ENCODE measurements at regions not wholly inside any gene's neighbourhood (a gene's known extent, or its start where the extent isn't known, plus 50 kb on each side); places are given as distances from the start of the nearest gene placed in this dataset.

GRCh38 chr6:105458084-105458483 lies 55.2 kb upstream of the PREP start (continued):
- no peak for TF ChIP-seq GABPA (IDR thresholded peaks at IDR 0.05 in 1 of 2, conservative IDR thresholded peaks at IDR 0.05 in 1 of 2)
- TF ChIP-seq NR2F2 (IDR thresholded peaks at IDR 0.05) = no peak
- TF ChIP-seq RXRA (IDR thresholded peaks at IDR 0.05) = no peak
- no peak for TF ChIP-seq FOXA2 (IDR thresholded peaks at IDR 0.05)

- Histone ChIP-seq H3K36me3 (ENCODE audit: control insufficient read depth in 4 of 4, insufficient read depth in 3 of 4, low read depth in 1 of 4, low read length in 3 of 4) (no peaks in the 10 kb centered on the region), H3K9ac (ENCODE audit: low read depth in 1 of 2, low read length in 2 of 2) (no peak overlapping the region), H3K27ac (ENCODE audit: low read depth in 1 of 2, low read length in 2 of 2) (no peak overlapping the region), H3K9me3 (ENCODE audit: control insufficient read depth in 4 of 4, low read length in 3 of 4) (no peaks in the 10 kb centered on the region), H3K27me3 (ENCODE audit: control insufficient read depth in 4 of 4, insufficient read depth in 4 of 4, low read length in 3 of 4) (no peaks in the 10 kb centered on the region), H3K4me3 (ENCODE audit: low read depth in 1 of 3, low read length in 3 of 3) (no peak overlapping the region), H3K4me1 (ENCODE audit: control insufficient read depth in 4 of 4, insufficient read depth in 4 of 4, low read length in 3 of 4) (no peaks in the 10 kb centered on the region)
- DNase-seq (ENCODE audit: low spot score) = no peak
- 62% methylated on average over 1 of the region's 1 CpG for WGBS
- TF ChIP-seq EGR1 (IDR thresholded peaks at IDR 0.05; ENCODE audit: low read depth in 2 of 2) (no peak), FOXA1 (IDR thresholded peaks at IDR 0.05) (no peak), SP1 (IDR thresholded peaks at IDR 0.05) (no peak)
Measured at GRCh38 chr6:105453968-105454367, 51.1 kb upstream of the PREP start.

GRCh38 chr6:105452924-105453756 lies 50.3 kb upstream of the PREP start:
- 57% methylated on average over 8 of the region's 8 CpGs for WGBS
- Histone ChIP-seq H3K4me3 (ENCODE audit: low read depth in 1 of 3, low read length in 3 of 3) (no peak overlapping the region), H3K27ac (ENCODE audit: low read depth in 1 of 2, low read length in 2 of 2) (no peak overlapping the region), H3K4me1 (ENCODE audit: control insufficient read depth in 4 of 4, insufficient read depth in 4 of 4, low read length in 3 of 4) (no peaks in the 10 kb centered on the region), H3K9me3 (ENCODE audit: control insufficient read depth in 4 of 4, low read length in 3 of 4) (no peaks in the 10 kb centered on the region), H3K36me3 (ENCODE audit: control insufficient read depth in 4 of 4, insufficient read depth in 3 of 4, low read depth in 1 of 4, low read length in 3 of 4) (no peaks in the 10 kb centered on the region), H3K9ac (ENCODE audit: low read depth in 1 of 2, low read length in 2 of 2) (no peak overlapping the region), H3K27me3 (ENCODE audit: control insufficient read depth in 4 of 4, insufficient read depth in 4 of 4, low read length in 3 of 4) (no peaks in the 10 kb centered on the region)
- DNase-seq (ENCODE audit: low spot score) = no peak
- no peak for TF ChIP-seq JUND (IDR thresholded peaks at IDR 0.05)
- no peak for TF ChIP-seq MAX (IDR thresholded peaks at IDR 0.05)
- TF ChIP-seq NR2F2 (IDR thresholded peaks at IDR 0.05) = no peak
